HG03039 (cell line): ENCODE measurements at regions not wholly inside any gene's neighbourhood (a gene's known extent, or its start where the extent isn't known, plus 50 kb on each side); places are given as distances from the start of the nearest gene placed in this dataset.
"Not testable (repeated sequence)": the region's sequence is repeated elsewhere in the genome, so short reads cannot be mapped to it uniquely, and the experiment has no call there.

Source experiments
- ATAC-seq: cut with Tn5 transposase; IDR thresholded peaks from one replicate; pipeline ENCODE4 v1.9.1; 2021; ENCODE audit warnings: mild to moderate bottlenecking, moderate library complexity; ENCODE audit not compliant: unreplicated experiment

DNA sequence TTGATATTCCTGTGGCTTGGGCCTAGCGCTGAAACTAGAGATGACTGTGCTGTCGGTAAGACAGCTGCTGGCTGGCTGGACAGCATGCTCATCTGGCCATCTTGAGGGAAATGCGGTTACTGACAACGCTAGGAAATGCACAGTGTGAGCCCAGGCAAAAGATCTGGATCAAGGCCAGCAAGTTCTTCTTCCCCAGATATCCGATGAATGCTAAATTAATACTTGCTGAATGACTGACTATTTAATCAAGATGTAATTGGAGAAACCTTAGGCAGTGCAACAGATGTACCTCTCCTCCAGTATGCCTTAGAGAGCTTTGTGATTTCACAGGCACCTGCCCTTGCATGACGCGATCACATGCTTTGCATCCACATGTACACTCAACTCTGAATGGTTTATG lies 659.1 kb downstream of the EFNA5 start:
- no peak for ATAC-seq

DNA sequence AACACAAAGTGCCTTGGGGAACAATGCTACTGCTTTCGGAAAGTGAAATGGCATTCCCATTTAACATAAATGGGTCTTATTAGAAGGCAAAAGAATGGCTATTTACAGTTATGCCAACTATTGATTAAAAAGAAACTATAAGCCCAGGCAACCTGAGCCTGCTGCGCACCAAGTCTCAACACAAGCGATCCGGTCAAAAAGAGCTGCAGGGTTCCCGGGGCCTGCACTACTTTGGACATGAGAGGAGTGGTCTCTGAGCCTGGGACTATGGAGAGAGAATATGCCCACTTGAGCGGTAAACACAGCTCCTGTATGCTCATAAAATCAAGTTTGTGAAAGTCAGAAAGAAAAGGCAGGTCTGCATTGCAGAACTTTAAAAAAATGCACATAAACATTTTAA lies 660.7 kb downstream of the EFNA5 start:
- ATAC-seq, result no peak

DNA sequence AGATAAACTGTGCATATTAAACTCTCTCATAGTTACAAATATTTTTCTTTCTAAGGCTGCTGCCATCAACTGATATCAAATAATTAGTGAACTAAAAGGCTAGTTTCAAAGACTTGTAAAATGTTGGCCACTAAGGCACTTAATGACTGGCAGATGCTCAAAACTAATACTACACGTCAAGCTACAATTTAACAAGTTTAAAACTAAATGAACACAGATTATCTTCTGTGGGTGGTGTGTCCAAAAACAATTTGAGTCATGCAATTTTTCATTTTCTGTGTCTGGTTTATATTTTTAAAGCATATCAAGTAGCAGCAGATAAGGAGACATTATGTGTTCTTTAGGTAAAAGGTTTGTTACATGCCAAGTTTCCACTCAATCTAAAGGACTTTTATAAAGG lies 665.1 kb downstream of the EFNA5 start:
- no peak for ATAC-seq

DNA sequence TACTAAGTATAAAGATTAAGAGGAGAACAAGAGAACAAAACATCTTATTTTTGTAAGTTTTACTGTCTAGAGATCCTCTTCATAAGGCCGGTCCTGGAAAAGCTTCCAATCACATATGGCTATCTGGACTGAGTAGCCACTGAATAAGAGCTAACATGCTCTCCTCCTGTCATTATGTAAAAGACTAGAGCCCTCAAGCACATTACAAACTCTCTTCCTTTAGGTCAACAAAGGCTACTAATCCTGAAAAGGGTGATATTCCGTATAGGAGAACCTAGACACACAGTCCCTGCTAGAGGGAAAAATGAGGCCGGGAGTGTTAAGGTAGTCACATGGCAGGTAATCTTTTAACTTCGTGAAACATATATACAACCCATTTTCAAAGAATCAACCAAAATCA lies 665.6 kb downstream of the EFNA5 start:
- ATAC-seq, result no peak

DNA sequence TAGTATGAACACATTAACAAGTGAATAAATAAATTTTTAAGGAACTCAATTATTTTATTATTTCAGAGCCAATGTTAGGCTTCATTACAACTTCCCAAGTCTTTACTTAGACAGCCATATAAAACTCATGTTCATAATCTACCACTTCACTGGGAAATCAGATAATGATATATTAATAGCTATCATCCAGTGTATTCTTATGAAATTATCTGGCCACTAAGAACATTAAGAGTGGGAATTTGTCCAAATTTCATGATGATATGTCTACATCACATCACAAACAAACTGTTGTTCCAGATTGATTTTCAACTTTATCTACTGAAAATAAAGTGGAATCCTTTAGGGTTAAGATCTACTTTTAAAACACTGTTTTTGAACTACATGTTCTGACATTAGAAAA lies 668.6 kb downstream of the EFNA5 start:
- ATAC-seq, result no peak

DNA sequence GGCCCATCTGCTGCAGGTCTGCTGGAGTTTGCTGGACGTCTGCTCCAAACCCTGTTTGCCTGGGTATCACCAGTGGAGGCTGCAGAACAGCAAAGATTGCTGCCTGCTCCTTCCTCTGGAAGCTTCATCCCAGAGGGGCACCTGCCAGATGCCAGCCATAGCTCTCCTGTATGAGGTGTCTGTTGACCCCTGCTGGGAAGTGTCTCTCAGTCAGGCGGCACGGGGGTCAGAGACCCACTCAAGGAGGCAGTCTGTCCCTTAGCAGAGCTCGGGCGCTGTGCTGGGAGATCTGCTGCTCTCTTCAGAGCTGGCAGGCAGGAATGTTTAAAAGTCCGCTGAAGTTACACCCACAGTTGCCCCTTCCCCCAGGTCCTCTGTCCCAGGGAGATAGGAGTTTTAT lies 671.2 kb downstream of the EFNA5 start:
- not testable (repeated sequence) for ATAC-seq

DNA sequence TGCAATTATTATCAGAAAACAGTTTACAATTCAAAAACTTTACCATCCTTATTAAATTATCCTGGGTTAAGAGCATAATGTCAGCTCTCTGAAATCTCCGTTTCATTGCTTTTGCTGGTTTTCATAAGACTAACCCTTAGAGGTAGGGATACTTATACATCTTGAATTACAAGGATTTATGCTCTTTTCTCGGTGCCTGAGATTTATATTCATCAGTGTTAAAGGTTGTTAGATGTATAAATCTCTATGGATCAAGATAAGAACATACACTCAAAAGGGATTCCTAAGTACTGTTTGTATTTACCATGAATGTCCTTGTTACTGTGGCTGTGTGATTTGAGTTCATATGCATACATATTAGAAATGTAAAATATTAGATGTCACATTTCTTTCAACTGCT lies 684.7 kb downstream of the EFNA5 start:
- ATAC-seq, result no peak

DNA sequence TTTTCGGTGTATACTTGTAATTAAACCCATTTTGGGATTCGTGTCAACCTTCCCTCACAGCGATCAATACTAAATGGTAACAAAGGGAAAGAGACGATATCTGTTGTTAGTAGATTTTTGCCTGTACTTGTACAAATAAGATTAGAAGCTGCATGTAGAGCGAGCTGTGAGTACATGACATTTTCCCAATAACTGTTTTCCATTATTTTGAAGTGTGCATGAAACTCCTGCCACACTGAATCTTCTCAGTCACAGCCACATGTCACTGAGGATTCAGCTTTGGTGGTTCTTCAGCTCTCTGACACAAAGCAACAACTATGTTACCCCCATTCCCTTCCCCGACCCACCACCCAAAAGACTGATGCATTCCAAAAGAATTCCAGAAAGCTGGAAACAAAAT lies 685.6 kb downstream of the EFNA5 start:
- no peak for ATAC-seq

DNA sequence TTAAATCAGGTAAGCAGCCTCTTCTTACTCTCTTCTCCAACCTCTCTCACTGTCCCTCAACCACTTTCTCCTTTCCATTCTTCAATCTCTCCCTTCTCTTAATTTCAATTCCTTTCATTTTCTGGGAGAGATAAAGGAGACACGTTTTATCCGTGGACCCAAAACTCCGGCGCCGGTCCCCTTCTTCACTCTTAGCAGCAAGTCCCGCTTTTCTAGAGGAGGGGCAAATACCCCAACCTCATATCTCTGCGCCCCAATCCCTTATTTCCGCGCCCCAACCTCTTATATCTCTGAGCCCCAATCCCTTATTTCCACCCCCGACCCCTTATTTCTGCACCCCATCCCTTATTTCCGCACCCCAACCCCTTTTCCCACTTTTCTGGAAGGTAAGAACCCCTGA lies 691.6 kb downstream of the EFNA5 start:
- not testable (repeated sequence) for ATAC-seq

DNA sequence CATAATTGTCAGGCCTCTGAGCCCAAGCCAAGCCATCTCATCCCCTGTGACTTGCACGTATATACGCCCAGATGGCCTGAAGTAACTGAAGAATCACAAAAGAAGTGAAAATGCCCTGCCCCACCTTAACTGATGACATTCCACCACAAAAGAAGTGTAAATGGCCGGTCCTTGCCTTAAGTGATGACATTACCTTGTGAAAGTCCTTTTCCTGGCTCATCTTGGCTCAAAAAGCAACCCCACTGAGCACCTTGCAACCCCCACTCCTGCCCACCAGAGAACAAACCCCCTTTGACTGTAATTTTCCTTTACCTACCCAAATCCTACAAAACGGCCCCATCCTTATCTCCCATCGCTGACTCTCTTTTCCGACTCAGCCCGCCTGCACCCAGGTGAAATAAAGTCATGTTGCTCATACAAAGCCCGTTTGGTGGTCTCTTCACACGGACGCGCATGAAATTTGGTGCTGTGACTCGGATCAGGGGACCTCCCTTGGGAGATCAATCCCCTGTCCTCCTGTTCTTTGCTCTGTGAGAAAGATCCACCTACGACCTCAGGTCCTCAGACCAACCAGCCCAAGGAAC lies 692.1 kb downstream of the EFNA5 start:
- not testable (repeated sequence) for ATAC-seq

DNA sequence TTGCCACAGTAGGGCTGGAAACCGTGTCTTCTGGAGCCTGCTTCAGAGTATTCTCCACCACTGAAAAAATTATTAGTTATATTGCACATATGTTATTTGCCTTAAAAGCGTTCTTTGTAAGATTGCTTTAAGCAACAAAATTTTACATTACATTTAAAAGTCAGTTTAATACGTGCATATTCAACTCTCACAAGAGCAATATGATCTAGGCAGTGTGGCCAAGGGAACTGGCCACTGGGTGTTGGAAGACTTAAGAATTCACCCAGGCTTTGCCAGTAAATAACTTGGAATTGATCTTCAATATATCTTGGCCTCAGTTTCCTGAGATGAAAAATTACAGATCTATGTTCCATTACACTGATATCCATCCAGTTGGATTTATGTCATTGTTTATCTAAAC lies 694.4 kb downstream of the EFNA5 start:
- ATAC-seq, result no peak

DNA sequence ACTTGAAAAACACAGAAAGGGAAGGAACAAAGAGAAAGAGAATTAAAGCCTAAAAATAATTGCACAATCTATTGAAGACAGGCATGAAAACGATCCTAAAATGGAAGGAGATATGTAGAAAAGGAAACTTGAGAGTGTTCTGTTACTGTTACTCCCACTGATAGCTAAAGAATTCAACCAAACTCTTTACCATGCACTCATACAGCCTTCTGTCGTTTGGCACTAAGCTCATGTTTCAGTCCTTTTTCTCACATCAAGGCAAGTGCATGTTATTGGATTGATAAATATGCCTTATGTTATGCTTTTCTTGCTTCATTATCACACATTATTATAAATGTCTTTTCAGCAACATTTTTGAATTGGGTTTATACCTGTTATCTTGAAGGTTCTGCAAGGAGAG lies 696.5 kb downstream of the EFNA5 start:
- no peak for ATAC-seq

DNA sequence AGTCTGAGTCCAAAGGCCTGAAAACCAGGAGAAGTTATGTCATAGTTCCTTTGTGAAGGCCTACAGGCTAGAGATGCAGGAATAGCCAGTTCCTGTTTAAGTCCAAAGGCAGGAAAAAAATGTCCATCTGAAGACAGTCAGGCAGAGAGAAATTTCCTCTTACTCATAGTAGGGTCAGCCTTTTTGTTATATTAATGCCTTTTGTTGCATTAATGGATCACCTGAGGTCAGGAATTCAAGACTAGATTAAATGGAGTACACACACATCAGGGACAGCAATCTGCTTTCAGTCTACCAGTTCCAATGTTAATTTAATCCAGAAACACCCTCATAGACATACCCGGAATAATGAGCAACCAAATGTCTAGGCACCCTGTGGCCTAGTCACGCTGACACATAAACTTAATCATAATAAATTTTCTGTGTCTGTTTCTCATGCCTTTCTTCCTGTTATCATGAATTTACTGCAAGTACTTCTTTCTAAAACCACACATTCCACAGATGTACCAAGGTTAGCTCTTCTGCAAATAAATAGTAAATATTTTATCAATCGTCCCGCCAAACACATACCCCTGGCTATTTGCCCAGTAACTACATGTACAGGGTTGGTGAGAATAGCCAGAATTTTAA lies 703.9 kb downstream of the EFNA5 start:
- ATAC-seq, result no peak

DNA sequence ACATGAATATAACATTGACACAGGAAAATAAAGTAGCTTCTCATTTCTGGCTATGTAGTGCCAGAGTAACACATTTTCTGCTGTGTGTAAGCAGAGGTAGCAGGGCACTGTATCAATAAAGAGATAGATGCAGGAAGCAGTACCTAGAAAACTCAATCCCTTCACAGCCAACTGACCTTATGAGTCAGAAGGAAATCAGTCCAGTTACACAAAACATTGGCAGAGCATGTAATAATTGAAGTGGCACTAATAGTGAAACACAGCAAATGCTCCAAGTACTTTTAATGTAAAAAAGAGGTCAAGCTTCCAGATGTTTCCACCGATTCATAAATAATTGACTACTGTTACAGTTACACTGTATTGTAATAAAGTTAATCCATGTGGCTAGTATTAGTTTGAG lies 706.6 kb downstream of the EFNA5 start:
- ATAC-seq, result no peak

DNA sequence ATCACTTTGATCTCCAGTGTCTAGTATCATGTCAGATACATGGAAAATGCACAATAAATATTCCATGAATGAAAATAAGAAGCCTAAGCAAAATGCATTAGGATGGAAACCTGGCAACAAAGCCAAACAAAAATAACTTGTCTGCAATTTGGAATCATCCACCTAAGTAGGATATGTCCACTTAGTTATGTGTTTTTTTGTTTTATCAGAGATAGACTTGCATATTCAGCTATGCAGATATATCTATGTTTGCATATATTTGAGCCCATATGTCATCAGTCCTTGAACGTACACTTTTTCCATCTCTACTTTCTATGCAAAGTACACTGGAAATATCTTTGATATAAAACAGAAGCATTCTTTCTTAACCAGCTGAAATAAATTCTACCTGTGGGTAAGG lies 707.1 kb downstream of the EFNA5 start:
- ATAC-seq, result no peak

DNA sequence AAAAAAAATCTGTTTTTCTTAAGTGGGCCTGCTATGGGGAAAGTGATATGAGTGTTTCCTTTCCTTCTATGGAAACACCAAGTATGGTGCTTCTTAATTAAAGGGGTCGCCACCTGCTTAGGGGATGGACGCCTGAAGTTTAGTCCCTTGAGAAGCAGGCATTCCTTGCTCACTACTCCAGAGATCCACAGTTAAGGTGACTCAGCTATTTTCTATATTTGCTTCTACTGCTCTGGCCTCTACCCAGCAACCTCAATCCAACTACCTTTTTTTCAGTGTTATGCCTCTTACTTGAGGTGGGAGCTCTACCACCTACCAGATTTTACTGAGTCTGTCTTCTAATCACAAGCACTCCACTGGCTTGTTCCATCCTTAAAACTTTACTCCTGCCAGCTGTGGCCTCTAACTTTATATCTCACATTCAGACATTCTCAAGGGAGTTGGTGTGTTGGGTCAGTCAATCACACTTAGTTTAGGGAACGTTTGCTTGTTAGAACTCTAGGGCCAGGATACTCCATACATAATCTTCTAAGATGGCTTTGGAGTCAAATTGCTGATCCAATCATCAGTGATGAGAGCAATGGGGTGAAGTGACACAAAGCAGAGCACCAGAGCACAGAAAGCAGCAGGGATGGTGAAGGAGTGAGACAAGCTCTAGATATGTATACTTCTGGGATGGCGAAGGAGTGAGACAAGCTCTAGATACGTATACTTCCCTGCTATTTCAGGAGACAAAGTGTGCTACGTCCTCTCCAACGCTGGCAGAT lies 708.1 kb downstream of the EFNA5 start:
- ATAC-seq, result no peak

DNA sequence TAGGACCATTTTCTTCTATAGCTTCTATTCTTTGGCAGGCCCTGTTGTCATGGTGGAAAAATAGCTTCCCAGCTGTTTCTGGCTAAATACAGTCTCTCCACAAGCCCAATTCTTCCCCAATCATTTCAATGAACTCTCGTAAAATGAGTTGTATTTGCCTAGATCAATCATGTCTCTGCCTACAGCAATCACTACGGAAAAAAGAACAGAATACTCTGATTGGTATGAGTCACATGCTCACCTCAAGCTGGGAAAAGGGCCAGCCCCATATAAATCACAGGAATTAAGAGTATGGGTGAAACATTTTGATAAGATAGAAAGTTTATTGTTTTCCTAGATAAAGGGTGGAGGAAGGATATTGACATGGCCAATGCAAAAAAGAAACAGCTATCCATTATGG lies 711.4 kb downstream of the EFNA5 start:
- no peak for ATAC-seq

DNA sequence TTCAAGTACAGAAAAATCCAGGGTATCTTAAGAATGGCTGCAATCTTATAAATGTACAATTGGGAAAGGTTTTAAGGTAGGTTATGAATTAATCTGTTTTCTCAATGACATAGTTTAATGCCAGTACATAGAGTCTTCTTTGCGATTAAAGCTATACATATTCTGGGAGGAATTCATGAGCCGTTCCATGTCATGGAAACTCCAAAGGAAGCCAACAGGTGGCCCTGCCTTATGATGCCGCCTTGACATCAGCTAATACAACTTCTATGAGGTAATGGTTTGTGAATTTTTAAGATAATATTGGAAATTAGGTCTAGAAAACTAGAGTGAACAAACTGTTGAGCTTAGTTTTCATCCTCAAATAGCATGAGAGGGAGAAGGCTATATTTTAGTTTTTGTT lies 713.4 kb downstream of the EFNA5 start:
- ATAC-seq, result no peak

DNA sequence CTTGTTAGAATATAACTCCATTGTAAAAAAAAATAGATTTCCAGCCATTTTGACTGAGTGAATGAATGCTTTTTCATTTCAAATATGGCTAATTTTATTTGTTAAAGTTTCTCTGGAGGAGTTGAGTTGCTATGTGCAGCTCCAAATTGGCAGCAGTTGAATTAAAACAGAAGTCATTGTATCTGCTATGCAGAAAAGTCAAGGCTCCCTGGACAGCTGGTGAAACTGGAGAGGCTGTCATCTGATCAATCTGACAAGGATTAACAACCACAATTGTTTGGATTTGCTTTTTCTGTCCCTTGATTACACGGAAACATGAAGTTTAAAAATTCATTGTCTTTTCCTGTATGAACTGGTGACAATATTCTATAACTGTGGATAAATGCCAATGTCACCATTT lies 713.9 kb downstream of the EFNA5 start:
- no peak for ATAC-seq

DNA sequence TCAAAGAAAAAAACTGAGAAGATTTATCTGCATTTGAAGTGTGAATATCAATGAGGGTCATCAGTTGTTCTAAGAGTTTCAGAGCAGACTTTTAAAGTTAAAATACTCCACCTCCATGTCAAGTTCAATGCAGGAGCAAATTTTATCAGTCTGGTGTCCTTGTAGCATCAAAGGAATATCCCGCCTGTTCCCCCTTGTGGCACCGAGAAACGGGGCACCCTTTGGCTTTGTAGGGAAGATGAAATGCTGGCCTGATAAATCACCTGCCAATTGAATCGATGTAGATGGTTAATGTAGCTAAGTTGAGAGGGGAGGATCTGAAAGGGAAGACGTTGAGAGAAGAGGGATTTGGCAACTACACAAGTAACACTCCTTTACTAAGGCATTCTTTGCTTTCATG lies 714.5 kb downstream of the EFNA5 start:
- ATAC-seq, result no peak

DNA sequence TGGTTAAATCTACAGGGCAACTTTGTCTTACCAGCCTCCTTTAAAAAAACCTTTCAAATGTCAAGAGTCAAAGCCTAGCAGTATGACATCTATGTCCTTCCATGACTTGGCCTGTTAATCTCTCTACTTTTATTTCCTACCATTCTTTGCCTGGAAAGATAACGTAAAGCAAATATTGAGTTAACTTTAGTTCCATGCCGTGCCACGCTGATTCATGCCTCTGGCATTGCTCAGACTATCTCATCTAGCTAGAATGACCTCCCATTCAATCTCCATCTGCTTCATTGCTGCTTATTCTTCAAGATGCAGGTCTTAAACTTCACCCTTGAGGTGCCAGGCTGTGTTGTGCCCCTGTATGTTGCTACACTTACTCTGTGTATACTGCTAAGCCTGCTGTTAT lies 729.8 kb downstream of the EFNA5 start:
- ATAC-seq, result no peak

DNA sequence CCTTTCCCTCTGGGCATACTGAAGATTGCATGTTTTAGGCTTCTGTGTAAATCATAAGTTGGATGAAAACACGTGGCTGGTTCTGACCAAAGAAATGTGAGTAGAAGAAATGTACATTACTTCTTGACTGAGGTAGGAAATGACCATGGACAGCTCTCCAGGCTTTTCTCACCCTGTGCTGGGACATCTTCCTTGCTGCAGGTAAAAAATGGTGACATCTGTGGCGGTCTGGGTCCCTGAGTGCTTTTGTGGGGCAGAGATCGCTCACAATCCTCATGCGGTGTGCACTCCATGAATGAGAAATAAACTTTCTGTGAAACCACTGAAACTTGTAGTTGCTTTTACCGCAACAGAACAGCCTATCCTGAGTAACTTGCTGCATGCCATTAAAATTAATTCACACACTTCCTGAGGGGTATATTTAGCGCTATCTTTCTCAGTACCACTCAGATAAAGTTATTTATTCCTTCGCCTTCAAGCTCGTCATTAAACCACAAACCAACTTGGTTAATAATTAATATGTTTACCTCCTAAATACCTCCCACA lies 730.4 kb downstream of the EFNA5 start:
- no peak for ATAC-seq
